GM12865 (cell line): ENCODE measurements at regions not wholly inside any gene's neighbourhood (a gene's known extent, or its start where the extent isn't known, plus 50 kb on each side); places are given as distances from the start of the nearest gene placed in this dataset.

Experiments
- DNase-seq: peaks from one replicate; pipeline ENCODE4 v3.0.0; 2010; ENCODE audit warnings: low read depth
- H3K4me3 ChIP-seq: 2 replicates; pipeline ENCODE4 v1.5.1; 2011; ENCODE audit warnings: mild to moderate bottlenecking, low read depth, low read length, control low read depth
- CTCF ChIP-seq: IDR thresholded peaks from 2 replicates; pipeline ENCODE4 v1.5.1; 2011; ENCODE audit warnings: low read length, control low read depth, low read depth, inconsistent platforms; ENCODE audit not compliant: insufficient read depth; ENCODE audit errors: missing control alignments

GRCh38 chr11:128251140-128251539 lies 336.2 kb downstream of the ETS1 start:
- no peak for DNase-seq
- TF ChIP-seq CTCF: no peak
- no peak overlapping the region for H3K4me3 ChIP-seq

- no peak overlapping the region for H3K4me3 ChIP-seq
- DNase-seq: no peak
- TF ChIP-seq CTCF: no peak
These were observed 336.9 kb downstream of the ETS1 start for GRCh38 chr11:128250482-128250881.

- no peak for DNase-seq
- no peak for TF ChIP-seq CTCF
- no peak overlapping the region for H3K4me3 ChIP-seq
These were observed 340.4 kb downstream of the ETS1 start for GRCh38 chr11:128246810-128247594.

GRCh38 chr11:128246364-128246801 lies 341.0 kb downstream of the ETS1 start:
- no peak for DNase-seq
- no peak for TF ChIP-seq CTCF
- H3K4me3 ChIP-seq: no peak overlapping the region

- no peak overlapping the region for H3K4me3 ChIP-seq
- no peak for TF ChIP-seq CTCF
- DNase-seq: no peak
These were observed 342.5 kb downstream of the ETS1 start for GRCh38 chr11:128244871-128245270.

GRCh38 chr11:128242451-128242850 lies 344.9 kb downstream of the ETS1 start:
- no peak for DNase-seq
- no peak for TF ChIP-seq CTCF
- no peak overlapping the region for H3K4me3 ChIP-seq

GRCh38 chr11:128240546-128240945 lies 346.8 kb downstream of the ETS1 start:
- TF ChIP-seq CTCF: no peak
- no peak for DNase-seq
- no peak overlapping the region for H3K4me3 ChIP-seq
